Astrocyte (in vitro differentiated cells and primary cell): ENCODE measurements at regions not wholly inside any gene's neighbourhood (a gene's known extent, or its start where the extent isn't known, plus 50 kb on each side); places are given as distances from the start of the nearest gene placed in this dataset.

ENCODE experiments used
- DNase-seq: peaks from one replicate; pipeline ENCODE4 v3.0.0-alpha.2; 2010; ENCODE audit warnings: low read depth
- FAIRE-seq: peaks from 2 replicates; lab custom pipeline; 2011; peaks lifted over from hg19 to GRCh38; lab: Jason Lieb, UNC
- H2AFZ ChIP-seq: 2 replicates; pipeline ENCODE4 v1.6.0; 2012; ENCODE audit warnings: low read depth, low read length, inconsistent platforms
- H3K27ac ChIP-seq: 2 replicates; pipeline ENCODE4 v1.5.1; 2011; ENCODE audit warnings: low read depth, low read length, inconsistent platforms
- H3K27me3 ChIP-seq: 2 replicates; pipeline ENCODE4 v1.6.0; 2011; ENCODE audit warnings: low read length, inconsistent platforms; ENCODE audit not compliant: insufficient read depth
- H3K36me3 ChIP-seq: 2 replicates; pipeline ENCODE4 v1.5.1; 2011; ENCODE audit warnings: low read length, inconsistent platforms; ENCODE audit not compliant: insufficient read depth
- H3K4me1 ChIP-seq: 2 replicates; pipeline ENCODE4 v1.5.1; 2011; ENCODE audit warnings: low read length, inconsistent platforms; ENCODE audit not compliant: insufficient read depth
- H3K4me2 ChIP-seq: 2 replicates; pipeline ENCODE4 v1.6.0; 2012; ENCODE audit warnings: low read length, inconsistent platforms
- H3K4me3 ChIP-seq: 2 replicates; pipeline ENCODE4 v1.5.1; 2011; ENCODE audit warnings: low read depth, mild to moderate bottlenecking, low read length, inconsistent platforms; ENCODE audit not compliant: insufficient read depth
- H3K79me2 ChIP-seq: 2 replicates; pipeline ENCODE4 v1.6.0; 2012; ENCODE audit warnings: mild to moderate bottlenecking, low read length, inconsistent platforms; ENCODE audit not compliant: insufficient read depth
- H3K9ac ChIP-seq: 2 replicates; pipeline ENCODE4 v1.6.0; 2012; ENCODE audit warnings: mild to moderate bottlenecking, low read length, inconsistent platforms
- H3K9me3 ChIP-seq: 2 replicates; pipeline ENCODE4 v1.5.1; 2012; ENCODE audit warnings: low read depth, mild to moderate bottlenecking, low read length, inconsistent platforms; ENCODE audit not compliant: insufficient read depth
- H4K20me1 ChIP-seq: 2 replicates; pipeline ENCODE4 v1.6.0; 2012; ENCODE audit warnings: low read length, inconsistent platforms; ENCODE audit not compliant: insufficient read depth
- H3K27ac Mint-ChIP-seq: one replicate; pipeline ENCODE4 v1.8.0; 2021; ENCODE audit warnings: mild to moderate bottlenecking, mixed read lengths; ENCODE audit not compliant: unreplicated experiment
- H3K27me3 Mint-ChIP-seq: one replicate; pipeline ENCODE4 v1.8.0; 2021; ENCODE audit warnings: low read depth, mixed read lengths; ENCODE audit not compliant: unreplicated experiment
- H3K36me3 Mint-ChIP-seq: one replicate; pipeline ENCODE4 v1.8.0; 2021; ENCODE audit warnings: low read depth, mixed read lengths; ENCODE audit not compliant: unreplicated experiment
- H3K4me1 Mint-ChIP-seq: one replicate; pipeline ENCODE4 v1.8.0; 2021; ENCODE audit warnings: low read depth, mixed read lengths; ENCODE audit not compliant: unreplicated experiment
- H3K4me3 Mint-ChIP-seq: one replicate; pipeline ENCODE4 v1.8.0; 2021; ENCODE audit warnings: mild to moderate bottlenecking, moderate library complexity, mixed read lengths; ENCODE audit not compliant: unreplicated experiment
- H3K9me3 Mint-ChIP-seq: one replicate; pipeline ENCODE4 v1.8.0; 2021; ENCODE audit warnings: mild to moderate bottlenecking, mixed read lengths; ENCODE audit not compliant: unreplicated experiment
- EZH2 ChIP-seq: IDR thresholded peaks from 2 replicates; pipeline ENCODE4 v1.6.1; 2012; ENCODE audit warnings: mild to moderate bottlenecking, low read length, inconsistent platforms; ENCODE audit not compliant: insufficient read depth
- TF ChIP-seq, protein P1 (sequence below): IDR thresholded peaks from 2 replicates; pipeline ENCODE4 v1.5.1; 2011; ENCODE audit warnings: low read depth, mild to moderate bottlenecking, inconsistent platforms, low read length, moderate library complexity; ENCODE audit not compliant: insufficient read depth

DNA sequence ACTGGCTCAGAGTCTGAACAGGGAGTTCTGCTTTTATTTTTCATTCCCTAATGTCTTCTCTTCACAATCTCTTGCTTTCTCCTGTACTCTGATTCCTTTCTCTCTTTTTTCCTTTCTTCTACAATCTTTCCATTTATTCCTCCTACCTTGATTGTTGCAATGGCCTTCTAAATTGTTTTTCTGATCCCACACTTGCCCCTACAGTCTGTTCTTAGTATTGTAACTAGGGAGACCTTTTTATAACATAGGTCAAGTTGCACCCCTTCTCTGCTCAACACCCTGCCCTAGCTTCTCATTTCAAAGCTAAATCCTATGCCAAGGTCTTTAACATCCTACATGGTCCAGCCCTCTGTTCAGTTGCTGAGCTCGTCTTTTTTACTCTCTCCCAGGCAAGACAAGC is 277.9 kb downstream of the GBA3 start:
- H2AFZ ChIP-seq = no peak overlapping the region
- no peak overlapping the region for H3K9ac ChIP-seq
- no peak overlapping the region for H3K4me3 Mint-ChIP-seq
- no peaks in the 10 kb centered on the region for H4K20me1 ChIP-seq
- H3K4me2 ChIP-seq = no peak overlapping the region
- no peak for FAIRE-seq
- H3K27ac Mint-ChIP-seq = no peak overlapping the region
- no peaks in the 10 kb centered on the region for H3K27me3 Mint-ChIP-seq
- peaks cover 5% of the 10 kb centered on the region for H3K4me1 Mint-ChIP-seq
- no peaks in the 10 kb centered on the region for H3K9me3 ChIP-seq
- H3K79me2 ChIP-seq = no peaks in the 10 kb centered on the region
- no peak overlapping the region for H3K4me3 ChIP-seq
- H3K4me1 ChIP-seq = peaks cover 15% of the 10 kb centered on the region
- H3K9me3 Mint-ChIP-seq = peaks cover 5% of the 10 kb centered on the region
- TF ChIP-seq, protein P1, sequence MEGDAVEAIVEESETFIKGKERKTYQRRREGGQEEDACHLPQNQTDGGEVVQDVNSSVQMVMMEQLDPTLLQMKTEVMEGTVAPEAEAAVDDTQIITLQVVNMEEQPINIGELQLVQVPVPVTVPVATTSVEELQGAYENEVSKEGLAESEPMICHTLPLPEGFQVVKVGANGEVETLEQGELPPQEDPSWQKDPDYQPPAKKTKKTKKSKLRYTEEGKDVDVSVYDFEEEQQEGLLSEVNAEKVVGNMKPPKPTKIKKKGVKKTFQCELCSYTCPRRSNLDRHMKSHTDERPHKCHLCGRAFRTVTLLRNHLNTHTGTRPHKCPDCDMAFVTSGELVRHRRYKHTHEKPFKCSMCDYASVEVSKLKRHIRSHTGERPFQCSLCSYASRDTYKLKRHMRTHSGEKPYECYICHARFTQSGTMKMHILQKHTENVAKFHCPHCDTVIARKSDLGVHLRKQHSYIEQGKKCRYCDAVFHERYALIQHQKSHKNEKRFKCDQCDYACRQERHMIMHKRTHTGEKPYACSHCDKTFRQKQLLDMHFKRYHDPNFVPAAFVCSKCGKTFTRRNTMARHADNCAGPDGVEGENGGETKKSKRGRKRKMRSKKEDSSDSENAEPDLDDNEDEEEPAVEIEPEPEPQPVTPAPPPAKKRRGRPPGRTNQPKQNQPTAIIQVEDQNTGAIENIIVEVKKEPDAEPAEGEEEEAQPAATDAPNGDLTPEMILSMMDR = no peak
- no peak for TF ChIP-seq EZH2
- no peaks in the 10 kb centered on the region for H3K36me3 ChIP-seq
- no peaks in the 10 kb centered on the region for H3K36me3 Mint-ChIP-seq
- no peak for DNase-seq
- H3K27ac ChIP-seq = no peak overlapping the region
- H3K27me3 ChIP-seq = no peaks in the 10 kb centered on the region

DNA sequence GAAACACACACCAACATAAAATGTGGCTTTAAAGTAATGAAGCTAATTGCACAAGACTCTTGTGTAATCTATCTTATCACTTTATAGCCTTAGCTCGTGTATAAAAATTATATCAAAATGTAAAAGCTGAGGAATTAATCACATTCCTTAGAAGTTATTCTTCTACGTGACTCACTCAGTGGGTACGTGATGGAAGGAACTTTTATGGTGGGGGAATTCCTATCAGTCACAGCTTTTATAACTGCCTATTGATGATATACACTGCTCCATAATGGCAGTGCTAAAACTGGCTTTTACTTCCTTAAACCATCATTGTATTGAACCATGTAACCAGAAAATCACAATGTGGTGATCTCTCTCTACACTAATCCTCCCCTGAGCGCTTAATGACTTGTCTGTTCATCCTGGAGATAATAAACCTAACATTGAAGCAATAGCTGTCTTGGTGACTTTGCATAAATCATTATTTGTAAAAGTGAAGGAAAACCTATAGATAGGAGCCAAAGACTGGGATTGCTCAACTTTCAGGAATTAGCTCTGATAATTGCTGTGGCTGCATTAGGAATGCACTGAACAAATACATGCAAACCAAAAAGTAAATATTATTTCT is 276.7 kb downstream of the GBA3 start:
- peaks cover 5% of the 10 kb centered on the region for H3K4me1 Mint-ChIP-seq
- peak overlapping the region; percentile 28 for H3K9ac ChIP-seq
- H3K36me3 ChIP-seq = no peaks in the 10 kb centered on the region
- DNase-seq (peak; percentile 79), FAIRE-seq (no peak)
- H3K27me3 ChIP-seq = no peaks in the 10 kb centered on the region
- H2AFZ ChIP-seq = no peak overlapping the region
- H3K27ac Mint-ChIP-seq = no peak overlapping the region
- no peaks in the 10 kb centered on the region for H3K9me3 ChIP-seq
- no peaks in the 10 kb centered on the region for H3K79me2 ChIP-seq
- no peaks in the 10 kb centered on the region for H3K36me3 Mint-ChIP-seq
- H4K20me1 ChIP-seq = no peaks in the 10 kb centered on the region
- H3K27ac ChIP-seq = peak overlapping the region; percentile 61
- peak overlapping the region; percentile 70 for H3K4me2 ChIP-seq
- H3K4me1 ChIP-seq = peaks cover 15% of the 10 kb centered on the region
- H3K4me3 Mint-ChIP-seq = no peak overlapping the region
- no peak overlapping the region for H3K4me3 ChIP-seq
- no peak for TF ChIP-seq EZH2
- TF ChIP-seq, protein P1 = no peak
- H3K9me3 Mint-ChIP-seq = peaks cover 3% of the 10 kb centered on the region
- no peaks in the 10 kb centered on the region for H3K27me3 Mint-ChIP-seq

DNA sequence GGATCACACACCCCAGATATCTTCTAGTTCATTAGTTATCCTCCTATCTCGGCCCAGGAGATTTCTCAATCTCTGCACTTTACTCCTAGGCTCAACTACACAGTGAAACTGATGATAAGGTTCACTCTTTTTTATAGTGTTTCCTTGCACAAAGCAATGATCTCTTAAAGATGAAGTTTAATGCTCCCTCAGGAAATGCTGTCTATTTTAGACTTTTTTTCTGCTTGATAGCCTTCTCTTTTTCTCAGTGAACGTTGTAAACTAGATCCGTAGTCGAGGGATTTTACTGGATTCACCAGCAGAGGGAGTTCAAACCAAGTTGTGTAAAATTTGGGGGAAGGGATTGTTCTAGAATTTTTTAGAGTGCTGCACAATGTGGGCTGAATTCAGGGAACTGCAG is 269.6 kb downstream of the GBA3 start:
- DNase-seq (peak; percentile 17), FAIRE-seq (no peak)
- Histone ChIP-seq H3K36me3 (no peaks in the 10 kb centered on the region), H3K27ac (no peak overlapping the region), H3K4me1 (no peaks in the 10 kb centered on the region), H4K20me1 (no peaks in the 10 kb centered on the region), H3K4me3 (no peak overlapping the region), H3K9ac (no peak overlapping the region), H3K9me3 (no peaks in the 10 kb centered on the region), H3K27me3 (no peaks in the 10 kb centered on the region), H2AFZ (no peak overlapping the region), H3K79me2 (no peaks in the 10 kb centered on the region), H3K4me2 (no peak overlapping the region)
- H3K27ac Mint-ChIP-seq = no peak overlapping the region
- no peak overlapping the region for H3K4me3 Mint-ChIP-seq
- H3K9me3 Mint-ChIP-seq = no peaks in the 10 kb centered on the region
- no peaks in the 10 kb centered on the region for H3K27me3 Mint-ChIP-seq
- TF ChIP-seq, protein P1 = peak; percentile 59
- TF ChIP-seq EZH2 = no peak
- no peaks in the 10 kb centered on the region for H3K4me1 Mint-ChIP-seq
- no peaks in the 10 kb centered on the region for H3K36me3 Mint-ChIP-seq
